ENCODE measurements at regions not wholly inside any gene's neighbourhood (a gene's known extent, or its start where the extent isn't known, plus 50 kb on each side); places are given as distances from the start of the nearest gene placed in this dataset.

- DNase-seq (ENCODE audit: low spot score), result no peak
These were observed 584.0 kb downstream of the GLRX3 start for GRCh38 chr10:130720235-130720634.

GRCh38 chr10:130721971-130722370, 585.8 kb downstream of the GLRX3 start:
- no peak for DNase-seq (ENCODE audit: low spot score)

GRCh38 chr10:130723704-130724103, 587.5 kb downstream of the GLRX3 start:
- DNase-seq (ENCODE audit: low spot score), result no peak

- no peak for DNase-seq (ENCODE audit: low spot score)
These were observed 586.0 kb downstream of the TCERG1L start for GRCh38 chr10:130725474-130725970.

GRCh38 chr10:130726996-130727725, 584.4 kb downstream of the TCERG1L start:
- DNase-seq (ENCODE audit: low spot score), result no peak

GRCh38 chr10:130727766-130728490, 583.6 kb downstream of the TCERG1L start:
- no peak for DNase-seq (ENCODE audit: low spot score)

GRCh38 chr10:130728531-130729215, 582.8 kb downstream of the TCERG1L start:
- DNase-seq (ENCODE audit: low spot score), result no peak

- DNase-seq (ENCODE audit: low spot score), result no peak
These were observed 581.6 kb downstream of the TCERG1L start for GRCh38 chr10:130729876-130730275.

- DNase-seq (ENCODE audit: low spot score), result no peak
These were observed 574.3 kb downstream of the TCERG1L start for GRCh38 chr10:130737186-130737585.

- no peak for DNase-seq (ENCODE audit: low spot score)
These were observed 573.9 kb downstream of the TCERG1L start for GRCh38 chr10:130737621-130738020.

GRCh38 chr10:130739016-130739756, 572.3 kb downstream of the TCERG1L start:
- no peak for DNase-seq (ENCODE audit: low spot score)

- no peak for DNase-seq (ENCODE audit: low spot score)
These were observed 571.8 kb downstream of the TCERG1L start for GRCh38 chr10:130739757-130740145.

GRCh38 chr10:130740166-130740565, 571.4 kb downstream of the TCERG1L start:
- no peak for DNase-seq (ENCODE audit: low spot score)

- DNase-seq (ENCODE audit: low spot score), result no peak
These were observed 570.4 kb downstream of the TCERG1L start for GRCh38 chr10:130740915-130741750.

- no peak for DNase-seq (ENCODE audit: low spot score)
These were observed 569.3 kb downstream of the TCERG1L start for GRCh38 chr10:130741901-130742855.

- DNase-seq (ENCODE audit: low spot score), result no peak
These were observed 568.4 kb downstream of the TCERG1L start for GRCh38 chr10:130742941-130743675.

GRCh38 chr10:130743751-130744271, 567.7 kb downstream of the TCERG1L start:
- DNase-seq (ENCODE audit: low spot score), result no peak

GRCh38 chr10:130744631-130745030, 566.9 kb downstream of the TCERG1L start:
- no peak for DNase-seq (ENCODE audit: low spot score)

- DNase-seq (ENCODE audit: low spot score), result no peak
These were observed 566.3 kb downstream of the TCERG1L start for GRCh38 chr10:130745251-130745650.
